Prostate gland (tissue), 2 donors: ENCODE measurements at regions not wholly inside any gene's neighbourhood (a gene's known extent, or its start where the extent isn't known, plus 50 kb on each side); places are given as distances from the start of the nearest gene placed in this dataset.
"Not testable (repeated sequence)": the region's sequence is repeated elsewhere in the genome, so short reads cannot be mapped to it uniquely, and the experiment has no call there.

ENCODE experiments used
- POLR2AphosphoS5 ChIP-seq: sonication (generic); formaldehyde crosslinking; IDR thresholded peaks from one replicate; pipeline ENCODE4 v1.6.1; 2017; ENCODE audit warnings: antibody characterized with exemption
- TF ChIP-seq, protein P1 (sequence below), 4 experiments: fragments of 200-600 bp in 2 of 4; fragments of 450-650 bp in 2 of 4; sonication (generic) in 2 of 4; IDR thresholded peaks; 1 replicate in 3 of 4; 2 replicates in 1 of 4; pipeline ENCODE4 v1.5.1; 2016 to 2019; ENCODE audit warnings: antibody characterized with exemption in 4 of 4, mild to moderate bottlenecking in 2 of 4, moderate library complexity in 2 of 4

DNA sequence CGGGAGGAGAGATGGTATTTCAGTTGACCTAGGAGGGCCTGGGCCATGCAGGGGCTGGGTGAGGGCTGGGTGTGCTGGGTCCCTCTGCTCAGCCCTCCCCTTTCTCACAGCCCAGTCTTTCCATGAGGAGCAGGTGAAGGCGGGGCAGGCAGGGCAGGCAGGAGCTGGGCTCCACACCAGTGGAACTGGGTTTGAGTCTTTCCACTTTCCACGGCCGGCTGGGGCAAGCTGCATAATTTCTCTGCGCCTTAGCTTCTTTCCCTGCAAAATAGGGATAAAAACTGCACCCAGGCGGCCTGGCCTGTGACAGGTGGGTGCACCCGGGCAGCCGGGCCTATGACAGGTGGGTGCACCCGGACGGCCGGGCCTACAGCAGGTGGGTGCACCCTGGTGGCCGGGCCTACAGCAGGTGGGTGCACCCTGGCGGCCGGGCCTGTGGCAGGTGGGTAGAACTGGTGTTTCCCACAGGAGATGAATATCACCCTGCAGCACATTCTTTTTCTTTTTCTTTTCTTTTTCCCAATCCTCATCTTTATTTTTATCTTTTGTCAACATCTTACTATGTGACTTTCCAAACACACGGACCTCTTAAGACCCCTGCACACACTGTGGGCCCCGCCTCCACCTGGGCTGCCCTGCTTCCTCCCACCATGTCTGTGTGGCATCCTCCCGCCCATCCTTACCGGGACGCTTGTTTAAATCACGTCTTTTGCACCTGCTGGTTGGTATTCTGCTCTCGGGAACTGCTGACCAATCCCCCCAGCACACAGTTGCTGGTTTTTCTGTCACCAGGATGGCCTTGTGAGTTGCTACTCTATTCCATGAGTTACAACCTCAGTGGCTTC is 111.3 kb downstream of the NPIPB11 start:
- TF ChIP-seq, protein P1, sequence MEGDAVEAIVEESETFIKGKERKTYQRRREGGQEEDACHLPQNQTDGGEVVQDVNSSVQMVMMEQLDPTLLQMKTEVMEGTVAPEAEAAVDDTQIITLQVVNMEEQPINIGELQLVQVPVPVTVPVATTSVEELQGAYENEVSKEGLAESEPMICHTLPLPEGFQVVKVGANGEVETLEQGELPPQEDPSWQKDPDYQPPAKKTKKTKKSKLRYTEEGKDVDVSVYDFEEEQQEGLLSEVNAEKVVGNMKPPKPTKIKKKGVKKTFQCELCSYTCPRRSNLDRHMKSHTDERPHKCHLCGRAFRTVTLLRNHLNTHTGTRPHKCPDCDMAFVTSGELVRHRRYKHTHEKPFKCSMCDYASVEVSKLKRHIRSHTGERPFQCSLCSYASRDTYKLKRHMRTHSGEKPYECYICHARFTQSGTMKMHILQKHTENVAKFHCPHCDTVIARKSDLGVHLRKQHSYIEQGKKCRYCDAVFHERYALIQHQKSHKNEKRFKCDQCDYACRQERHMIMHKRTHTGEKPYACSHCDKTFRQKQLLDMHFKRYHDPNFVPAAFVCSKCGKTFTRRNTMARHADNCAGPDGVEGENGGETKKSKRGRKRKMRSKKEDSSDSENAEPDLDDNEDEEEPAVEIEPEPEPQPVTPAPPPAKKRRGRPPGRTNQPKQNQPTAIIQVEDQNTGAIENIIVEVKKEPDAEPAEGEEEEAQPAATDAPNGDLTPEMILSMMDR (IDR thresholded peaks at IDR 0.05): not testable (repeated sequence)
- TF ChIP-seq POLR2AphosphoS5: not testable (repeated sequence)
